NCI-H2227 (cell line): ENCODE measurements at regions not wholly inside any gene's neighbourhood (a gene's known extent, or its start where the extent isn't known, plus 50 kb on each side); places are given as distances from the start of the nearest gene placed in this dataset.
"Not testable (repeated sequence)": the region's sequence is repeated elsewhere in the genome, so short reads cannot be mapped to it uniquely, and the experiment has no call there.

Experiments
- DNase-seq: peaks from one replicate; lab custom pipeline; 2025; ENCODE audit not compliant: unreplicated experiment; lab: John Stamatoyannopoulos, UW

GRCh38 chr4:117014236-117014635 lies 71.1 kb downstream of the TRAM1L1 start:
- no peak for DNase-seq

GRCh38 chr4:117010671-117011070 lies 74.7 kb downstream of the TRAM1L1 start:
- no peak for DNase-seq

GRCh38 chr4:117001077-117001476 lies 84.3 kb downstream of the TRAM1L1 start:
- DNase-seq = no peak

GRCh38 chr4:116982656-116983055 lies 102.7 kb downstream of the TRAM1L1 start:
- no peak for DNase-seq

GRCh38 chr4:116980436-116980835 lies 104.9 kb downstream of the TRAM1L1 start:
- not testable (repeated sequence) for DNase-seq

- no peak for DNase-seq
Measured at GRCh38 chr4:116959045-116959444, 126.3 kb downstream of the TRAM1L1 start.

GRCh38 chr4:116953947-116954346 lies 131.4 kb downstream of the TRAM1L1 start:
- DNase-seq = no peak

- DNase-seq = peak; percentile 10
Measured at GRCh38 chr4:116952530-116953136, 132.7 kb downstream of the TRAM1L1 start.

GRCh38 chr4:116949856-116950255 lies 135.5 kb downstream of the TRAM1L1 start:
- DNase-seq = no peak

- no peak for DNase-seq
Measured at GRCh38 chr4:116942315-116942714, 143.1 kb downstream of the TRAM1L1 start.

GRCh38 chr4:116930329-116930728 lies 155.0 kb downstream of the TRAM1L1 start:
- DNase-seq = no peak

- no peak for DNase-seq
Measured at GRCh38 chr4:116926631-116927295, 158.6 kb downstream of the TRAM1L1 start.

GRCh38 chr4:116925900-116926457 lies 159.4 kb downstream of the TRAM1L1 start:
- DNase-seq = peak; percentile 26

- DNase-seq = no peak
Measured at GRCh38 chr4:116923389-116923788, 162.0 kb downstream of the TRAM1L1 start.

- no peak for DNase-seq
Measured at GRCh38 chr4:116913451-116913850, 171.9 kb downstream of the TRAM1L1 start.

- no peak for DNase-seq
Measured at GRCh38 chr4:116906758-116907157, 178.6 kb downstream of the TRAM1L1 start.

- no peak for DNase-seq
Measured at GRCh38 chr4:116899561-116899960, 185.8 kb downstream of the TRAM1L1 start.

GRCh38 chr4:116885579-116885978 lies 199.8 kb downstream of the TRAM1L1 start:
- no peak for DNase-seq

- no peak for DNase-seq
Measured at GRCh38 chr4:116882503-116882902, 202.9 kb downstream of the TRAM1L1 start.

- DNase-seq = no peak
Measured at GRCh38 chr4:116881077-116881476, 204.3 kb downstream of the TRAM1L1 start.

GRCh38 chr4:116880625-116881024 lies 204.8 kb downstream of the TRAM1L1 start:
- DNase-seq = no peak

- no peak for DNase-seq
Measured at GRCh38 chr4:116878280-116878679, 207.1 kb downstream of the TRAM1L1 start.

GRCh38 chr4:116877069-116877468 lies 208.3 kb downstream of the TRAM1L1 start:
- DNase-seq = no peak
